ENCODE measurements at regions not wholly inside any gene's neighbourhood (a gene's known extent, or its start where the extent isn't known, plus 50 kb on each side); places are given as distances from the start of the nearest gene placed in this dataset.

GRCh38 chr9:129473523-129474244, 147.2 kb downstream of the C9orf50 start:
- TF ChIP-seq GATA1 (IDR thresholded peaks at IDR 0.05; ENCODE audit: low read depth, low read length) (no peak), POLR2A (IDR thresholded peaks at IDR 0.05; ENCODE audit: low read length) (no peak)
- DNase-seq = no peak

GRCh38 chr9:129472651-129473102, 148.2 kb downstream of the C9orf50 start:
- DNase-seq = no peak
- TF ChIP-seq GATA1 (IDR thresholded peaks at IDR 0.05; ENCODE audit: low read depth, low read length) (no peak), POLR2A (IDR thresholded peaks at IDR 0.05; ENCODE audit: low read length) (no peak)

- no peak for DNase-seq
- TF ChIP-seq GATA1 (IDR thresholded peaks at IDR 0.05; ENCODE audit: low read depth, low read length) (no peak), POLR2A (IDR thresholded peaks at IDR 0.05; ENCODE audit: low read length) (no peak)
Measured at GRCh38 chr9:129471201-129472019, 149.5 kb downstream of the C9orf50 start.

- TF ChIP-seq GATA1 (IDR thresholded peaks at IDR 0.05; ENCODE audit: low read depth, low read length) = no peak
- no peak for TF ChIP-seq POLR2A (IDR thresholded peaks at IDR 0.05; ENCODE audit: low read length)
- DNase-seq = no peak
Measured at GRCh38 chr9:129469988-129470316, 150.9 kb downstream of the C9orf50 start.

GRCh38 chr9:129469188-129469987, 151.5 kb downstream of the C9orf50 start:
- TF ChIP-seq GATA1 (IDR thresholded peaks at IDR 0.05; ENCODE audit: low read depth, low read length) (no peak), POLR2A (IDR thresholded peaks at IDR 0.05; ENCODE audit: low read length) (no peak)
- no peak for DNase-seq

- DNase-seq = no peak
- TF ChIP-seq POLR2A (IDR thresholded peaks at IDR 0.05; ENCODE audit: low read length) = no peak
Measured at GRCh38 chr9:129467739-129468666, 152.9 kb downstream of the C9orf50 start.

- DNase-seq = no peak
- no peak for TF ChIP-seq POLR2A (IDR thresholded peaks at IDR 0.05; ENCODE audit: low read length)
- TF ChIP-seq GATA1 (IDR thresholded peaks at IDR 0.05; ENCODE audit: low read depth, low read length) = no peak
Measured at GRCh38 chr9:129467004-129467588, 153.8 kb downstream of the C9orf50 start.

GRCh38 chr9:129465834-129466535, 154.9 kb downstream of the C9orf50 start:
- no peak for DNase-seq
- TF ChIP-seq POLR2A (IDR thresholded peaks at IDR 0.05; ENCODE audit: low read length) = no peak
- TF ChIP-seq GATA1 (IDR thresholded peaks at IDR 0.05; ENCODE audit: low read depth, low read length) = no peak

GRCh38 chr9:129464972-129465833, 155.7 kb downstream of the C9orf50 start:
- no peak for TF ChIP-seq GATA1 (IDR thresholded peaks at IDR 0.05; ENCODE audit: low read depth, low read length)
- TF ChIP-seq POLR2A (IDR thresholded peaks at IDR 0.05; ENCODE audit: low read length) = no peak
- no peak for DNase-seq

- no peak for DNase-seq
- no peak for TF ChIP-seq POLR2A (IDR thresholded peaks at IDR 0.05; ENCODE audit: low read length)
- TF ChIP-seq GATA1 (IDR thresholded peaks at IDR 0.05; ENCODE audit: low read depth, low read length) = no peak
Measured at GRCh38 chr9:129463994-129464393, 156.9 kb downstream of the C9orf50 start.

- TF ChIP-seq POLR2A (IDR thresholded peaks at IDR 0.05; ENCODE audit: low read length) (no peak), GATA1 (IDR thresholded peaks at IDR 0.05; ENCODE audit: low read depth, low read length) (no peak)
- DNase-seq = no peak
Measured at GRCh38 chr9:129463477-129463876, 157.4 kb downstream of the C9orf50 start.

Data from erythroblast (primary cell).